ENCODE measurements at regions not wholly inside any gene's neighbourhood (a gene's known extent, or its start where the extent isn't known, plus 50 kb on each side); places are given as distances from the start of the nearest gene placed in this dataset.

DNA sequence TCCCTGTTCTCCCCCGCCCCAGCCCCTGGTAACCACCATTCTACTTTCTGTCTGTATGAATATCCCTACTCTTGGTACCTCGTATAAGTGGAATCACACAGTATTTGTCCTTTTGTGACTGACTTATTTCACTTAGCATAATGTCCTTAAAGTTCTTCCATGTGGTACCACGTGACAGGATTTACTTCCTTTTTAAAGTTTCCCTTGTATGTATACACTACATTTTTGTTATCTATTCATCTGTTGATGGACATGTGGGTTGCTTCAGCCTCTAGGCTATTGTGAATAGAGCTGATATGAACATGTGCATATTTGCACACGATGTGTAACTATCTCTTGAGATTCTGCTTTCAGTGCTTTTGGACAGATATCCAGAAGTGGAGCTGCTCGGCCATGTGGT is 59.6 kb upstream of the GJB6 start:
- no peak for TF ChIP-seq POLR2A (IDR thresholded peaks at IDR 0.05)
- TF ChIP-seq, protein P1, sequence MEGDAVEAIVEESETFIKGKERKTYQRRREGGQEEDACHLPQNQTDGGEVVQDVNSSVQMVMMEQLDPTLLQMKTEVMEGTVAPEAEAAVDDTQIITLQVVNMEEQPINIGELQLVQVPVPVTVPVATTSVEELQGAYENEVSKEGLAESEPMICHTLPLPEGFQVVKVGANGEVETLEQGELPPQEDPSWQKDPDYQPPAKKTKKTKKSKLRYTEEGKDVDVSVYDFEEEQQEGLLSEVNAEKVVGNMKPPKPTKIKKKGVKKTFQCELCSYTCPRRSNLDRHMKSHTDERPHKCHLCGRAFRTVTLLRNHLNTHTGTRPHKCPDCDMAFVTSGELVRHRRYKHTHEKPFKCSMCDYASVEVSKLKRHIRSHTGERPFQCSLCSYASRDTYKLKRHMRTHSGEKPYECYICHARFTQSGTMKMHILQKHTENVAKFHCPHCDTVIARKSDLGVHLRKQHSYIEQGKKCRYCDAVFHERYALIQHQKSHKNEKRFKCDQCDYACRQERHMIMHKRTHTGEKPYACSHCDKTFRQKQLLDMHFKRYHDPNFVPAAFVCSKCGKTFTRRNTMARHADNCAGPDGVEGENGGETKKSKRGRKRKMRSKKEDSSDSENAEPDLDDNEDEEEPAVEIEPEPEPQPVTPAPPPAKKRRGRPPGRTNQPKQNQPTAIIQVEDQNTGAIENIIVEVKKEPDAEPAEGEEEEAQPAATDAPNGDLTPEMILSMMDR (IDR thresholded peaks at IDR 0.05), result no peak

Data from lower leg skin (tissue), 3 donors.